GM18951 (cell line): ENCODE measurements at regions not wholly inside any gene's neighbourhood (a gene's known extent, or its start where the extent isn't known, plus 50 kb on each side); places are given as distances from the start of the nearest gene placed in this dataset.
"Not testable (repeated sequence)": the region's sequence is repeated elsewhere in the genome, so short reads cannot be mapped to it uniquely, and the experiment has no call there.

Source experiments
- POLR2A ChIP-seq: IDR thresholded peaks from 4 replicates; pipeline ENCODE4 v1.6.1; 2011; ENCODE audit warnings: mild to moderate bottlenecking; ENCODE audit not compliant: insufficient read length, insufficient read depth; ENCODE audit errors: extremely low read depth
- in situ Hi-C: fragments of 300-500 bp; cut with MboI; formaldehyde crosslinking; loops from one replicate; pipeline ENCODE4 v1.12.0; 2022; ENCODE audit warnings: low sequenced_read_pairs, mixed read lengths, inconsistent platforms; ENCODE audit not compliant: unreplicated experiment

GRCh38 chr20:26169506-26169905 lies 472.9 kb upstream of the ZNF337 start:
- no peak for TF ChIP-seq POLR2A
- in situ Hi-C loops, result no loop called here

GRCh38 chr20:26167499-26167898 lies 470.8 kb upstream of the ZNF337 start:
- no peak for TF ChIP-seq POLR2A
- in situ Hi-C loops, result no loop called here

- no peak for TF ChIP-seq POLR2A
- in situ Hi-C loops, result no loop called here
These were observed 467.2 kb upstream of the ZNF337 start for GRCh38 chr20:26163890-26164289.

GRCh38 chr20:26163151-26163550 lies 466.5 kb upstream of the ZNF337 start:
- in situ Hi-C loops, result not testable (repeated sequence)

- in situ Hi-C loops, result not testable (repeated sequence)
These were observed 465.1 kb upstream of the ZNF337 start for GRCh38 chr20:26161741-26162140.

GRCh38 chr20:26160916-26161315 lies 464.3 kb upstream of the ZNF337 start:
- in situ Hi-C loops, result not testable (repeated sequence)

- no peak for TF ChIP-seq POLR2A
- in situ Hi-C loops, result no loop called here
These were observed 457.6 kb upstream of the ZNF337 start for GRCh38 chr20:26154224-26154623.

GRCh38 chr20:26135325-26136110 lies 438.9 kb upstream of the ZNF337 start:
- in situ Hi-C loops, result no loop called here
- no peak for TF ChIP-seq POLR2A

- in situ Hi-C loops, result no loop called here
- TF ChIP-seq POLR2A, result no peak
These were observed 438.0 kb upstream of the ZNF337 start for GRCh38 chr20:26134606-26135005.

- in situ Hi-C loops, result not testable (repeated sequence)
These were observed 437.1 kb upstream of the ZNF337 start for GRCh38 chr20:26133794-26134193.

- in situ Hi-C loops, result not testable (repeated sequence)
These were observed 424.3 kb upstream of the ZNF337 start for GRCh38 chr20:26120920-26121319.

GRCh38 chr20:26094498-26094897 lies 397.8 kb upstream of the ZNF337 start:
- in situ Hi-C loops, result not testable (repeated sequence)

- in situ Hi-C loops, result not testable (repeated sequence)
These were observed 395.3 kb upstream of the ZNF337 start for GRCh38 chr20:26091921-26092320.

GRCh38 chr20:26086195-26086594 lies 389.5 kb upstream of the ZNF337 start:
- in situ Hi-C loops, result not testable (repeated sequence)

GRCh38 chr20:26073972-26074371 lies 377.3 kb upstream of the ZNF337 start:
- in situ Hi-C loops, result not testable (repeated sequence)

GRCh38 chr20:26059324-26059723 lies 362.7 kb upstream of the ZNF337 start:
- in situ Hi-C loops, result not testable (repeated sequence)

- in situ Hi-C loops, result not testable (repeated sequence)
These were observed 361.8 kb upstream of the ZNF337 start for GRCh38 chr20:26058446-26058845.

- in situ Hi-C loops, result not testable (repeated sequence)
These were observed 360.6 kb upstream of the ZNF337 start for GRCh38 chr20:26057135-26057752.

GRCh38 chr20:26025792-26026191 lies 329.1 kb upstream of the ZNF337 start:
- in situ Hi-C loops, result not testable (repeated sequence)

- in situ Hi-C loops, result not testable (repeated sequence)
These were observed 314.3 kb upstream of the ZNF337 start for GRCh38 chr20:26010942-26011276.
